Parathyroid adenoma (tissue), 2 donors: ENCODE measurements at regions not wholly inside any gene's neighbourhood (a gene's known extent, or its start where the extent isn't known, plus 50 kb on each side); places are given as distances from the start of the nearest gene placed in this dataset.

ENCODE experiments used
- H2AFZ ChIP-seq: fragments of 300-600 bp; sonication (generic); one replicate; pipeline ENCODE4 v1.7.0; 2017; ENCODE audit warnings: antibody characterized with exemption, mild to moderate bottlenecking
- H3K27ac ChIP-seq: fragments of 300-600 bp; sonication (generic); one replicate; pipeline ENCODE4 v1.7.0; 2017
- H3K27me3 ChIP-seq: fragments of 300-600 bp; sonication (generic); one replicate; pipeline ENCODE4 v1.7.0; 2017; ENCODE audit warnings: low read length; ENCODE audit not compliant: control insufficient read depth, insufficient read depth
- H3K36me3 ChIP-seq: fragments of 300-600 bp; sonication (generic); one replicate; pipeline ENCODE4 v1.7.0; 2017; ENCODE audit warnings: low read length; ENCODE audit not compliant: control insufficient read depth, insufficient read depth
- H3K4me1 ChIP-seq: fragments of 300-600 bp; sonication (generic); one replicate; pipeline ENCODE4 v1.7.0; 2017; ENCODE audit warnings: control low read depth
- H3K4me2 ChIP-seq: fragments of 300-600 bp; sonication (generic); one replicate; pipeline ENCODE4 v1.7.0; 2017; ENCODE audit warnings: low read length
- H3K4me3 ChIP-seq: fragments of 300-600 bp; sonication (generic); one replicate; pipeline ENCODE4 v1.7.0; 2017; ENCODE audit warnings: low read depth, low read length
- H3K79me2 ChIP-seq: fragments of 300-600 bp; sonication (generic); one replicate; pipeline ENCODE4 v1.7.0; 2017; ENCODE audit warnings: control low read depth
- H3K9ac ChIP-seq: fragments of 300-600 bp; sonication (generic); one replicate; pipeline ENCODE4 v1.7.0; 2017; ENCODE audit warnings: mild to moderate bottlenecking
- H3K9me3 ChIP-seq: fragments of 300-600 bp; sonication (generic); one replicate; pipeline ENCODE4 v1.7.0; 2017; ENCODE audit warnings: low read length; ENCODE audit not compliant: control insufficient read depth
- CTCF ChIP-seq: fragments of 300-600 bp; sonication (generic); IDR thresholded peaks from one replicate; pipeline ENCODE4 v1.7.0; 2017; ENCODE audit warnings: antibody characterized with exemption, mild to moderate bottlenecking
- donor health status: primary hyperparathyroidism.

- no peaks in the 10 kb centered on the region for H3K27me3 ChIP-seq
- H3K4me2 ChIP-seq: no peak overlapping the region
- TF ChIP-seq CTCF: no peak
- no peaks in the 10 kb centered on the region for H3K4me1 ChIP-seq
- H3K27ac ChIP-seq: no peak overlapping the region
- no peaks in the 10 kb centered on the region for H3K36me3 ChIP-seq
- no peak overlapping the region for H3K4me3 ChIP-seq
- no peak overlapping the region for H2AFZ ChIP-seq
- H3K9ac ChIP-seq: no peak overlapping the region
- H3K79me2 ChIP-seq: no peaks in the 10 kb centered on the region
- H3K9me3 ChIP-seq: no peaks in the 10 kb centered on the region
Observed at GRCh38 chr12:69052613-69053408, 119.8 kb upstream of the CPM start.

GRCh38 chr12:69054343-69055056, 121.5 kb upstream of the CPM start:
- H2AFZ ChIP-seq: no peak overlapping the region
- no peak overlapping the region for H3K4me3 ChIP-seq
- no peak overlapping the region for H3K9ac ChIP-seq
- TF ChIP-seq CTCF: no peak
- H3K4me2 ChIP-seq: no peak overlapping the region
- no peaks in the 10 kb centered on the region for H3K4me1 ChIP-seq
- no peaks in the 10 kb centered on the region for H3K79me2 ChIP-seq
- no peaks in the 10 kb centered on the region for H3K9me3 ChIP-seq
- no peaks in the 10 kb centered on the region for H3K27me3 ChIP-seq
- H3K36me3 ChIP-seq: no peaks in the 10 kb centered on the region
- H3K27ac ChIP-seq: no peak overlapping the region

- Histone ChIP-seq H3K9ac (no peak overlapping the region), H3K4me1 (no peaks in the 10 kb centered on the region), H3K36me3 (no peaks in the 10 kb centered on the region), H3K27me3 (no peaks in the 10 kb centered on the region), H3K4me3 (no peak overlapping the region), H3K4me2 (no peak overlapping the region), H2AFZ (no peak overlapping the region), H3K79me2 (no peaks in the 10 kb centered on the region), H3K27ac (no peak overlapping the region), H3K9me3 (no peaks in the 10 kb centered on the region)
- TF ChIP-seq CTCF: no peak
Observed at GRCh38 chr12:69055280-69055679, 122.3 kb upstream of the CPM start.

- Histone ChIP-seq H3K36me3 (no peaks in the 10 kb centered on the region), H3K79me2 (no peaks in the 10 kb centered on the region), H3K4me3 (no peak overlapping the region), H3K4me1 (no peaks in the 10 kb centered on the region), H2AFZ (no peak overlapping the region), H3K9me3 (no peaks in the 10 kb centered on the region), H3K27me3 (no peaks in the 10 kb centered on the region), H3K27ac (no peak overlapping the region), H3K9ac (no peak overlapping the region), H3K4me2 (no peak overlapping the region)
- TF ChIP-seq CTCF: no peak
Observed at GRCh38 chr12:69055706-69056105, 122.7 kb upstream of the CPM start.
